ENCODE measurements at regions not wholly inside any gene's neighbourhood (a gene's known extent, or its start where the extent isn't known, plus 50 kb on each side); places are given as distances from the start of the nearest gene placed in this dataset.

GRCh38 chr3:59631482-59631881, 581.7 kb upstream of the CFAP20DC start:
- TF ChIP-seq CTCF (conservative IDR thresholded peaks at IDR 0.05) = no peak
- no peak overlapping the region for H3K4me3 Mint-ChIP-seq
- Histone ChIP-seq H3K4me1 (ENCODE audit: control insufficient read depth, insufficient read depth, low read length) (no peaks in the 10 kb centered on the region), H3K9ac (ENCODE audit: extremely low read depth, low read length, poor library complexity, severe bottlenecking) (no peak overlapping the region), H3K9me3 (ENCODE audit: control insufficient read depth, low read length) (no peaks in the 10 kb centered on the region), H3K27ac (ENCODE audit: low read depth, low read length) (no peak overlapping the region), H3K4me3 (ENCODE audit: low read length) (no peak overlapping the region), H3K36me3 (ENCODE audit: control insufficient read depth, insufficient read depth, low read length) (no peaks in the 10 kb centered on the region), H3K27me3 (ENCODE audit: control insufficient read depth, insufficient read depth, low read length, poor library complexity, severe bottlenecking) (no peaks in the 10 kb centered on the region)
- WGBS, 2 experiments (ENCODE audit: insufficient coverage in 1 of 2, insufficient read length in 1 of 2) = 80 to 90% methylated on average over 1 to 2 of the region's 2 CpGs
- no peak for DNase-seq
- H3K9me3 Mint-ChIP-seq = peaks cover 8% of the 10 kb centered on the region
- no peaks in the 10 kb centered on the region for H3K36me3 Mint-ChIP-seq (ENCODE audit: low read depth)
- no peak overlapping the region for H3K27ac Mint-ChIP-seq
- no peaks in the 10 kb centered on the region for H3K27me3 Mint-ChIP-seq (ENCODE audit: insufficient read depth)
- H3K4me1 Mint-ChIP-seq = peaks cover 4% of the 10 kb centered on the region

GRCh38 chr3:59621037-59621436, 571.2 kb upstream of the CFAP20DC start:
- WGBS, 2 experiments (ENCODE audit: insufficient coverage in 1 of 2, insufficient read length in 1 of 2) = 91 to 95% methylated on average over 3 of the region's 3 CpGs
- Mint-ChIP-seq H3K27ac (no peak overlapping the region), H3K9me3 (peaks cover 3% of the 10 kb centered on the region), H3K4me3 (no peak overlapping the region), H3K4me1 (peaks cover 9% of the 10 kb centered on the region), H3K36me3 (ENCODE audit: low read depth) (no peaks in the 10 kb centered on the region), H3K27me3 (ENCODE audit: insufficient read depth) (no peaks in the 10 kb centered on the region)
- no peak overlapping the region for H3K9ac ChIP-seq (ENCODE audit: extremely low read depth, low read length, poor library complexity, severe bottlenecking)
- H3K27me3 ChIP-seq (ENCODE audit: control insufficient read depth, insufficient read depth, low read length, poor library complexity, severe bottlenecking) = no peaks in the 10 kb centered on the region
- H3K4me3 ChIP-seq (ENCODE audit: low read length) = no peak overlapping the region
- no peaks in the 10 kb centered on the region for H3K36me3 ChIP-seq (ENCODE audit: control insufficient read depth, insufficient read depth, low read length)
- DNase-seq = no peak
- no peaks in the 10 kb centered on the region for H3K9me3 ChIP-seq (ENCODE audit: control insufficient read depth, low read length)
- no peaks in the 10 kb centered on the region for H3K4me1 ChIP-seq (ENCODE audit: control insufficient read depth, insufficient read depth, low read length)
- no peak overlapping the region for H3K27ac ChIP-seq (ENCODE audit: low read depth, low read length)
- no peak for TF ChIP-seq CTCF (conservative IDR thresholded peaks at IDR 0.05)

- peaks cover 9% of the 10 kb centered on the region for H3K4me1 Mint-ChIP-seq
- WGBS, 2 experiments (ENCODE audit: insufficient coverage in 1 of 2, insufficient read length in 1 of 2) = 89 to 93% methylated on average over 2 to 4 of the region's 4 CpGs
Observed at GRCh38 chr3:59620325-59620724, 570.5 kb upstream of the CFAP20DC start.

More at GRCh38 chr3:59620325-59620724, 570.5 kb upstream of the CFAP20DC start:
- Histone ChIP-seq H3K9me3 (ENCODE audit: control insufficient read depth, low read length) (no peaks in the 10 kb centered on the region), H3K27me3 (ENCODE audit: control insufficient read depth, insufficient read depth, low read length, poor library complexity, severe bottlenecking) (no peaks in the 10 kb centered on the region), H3K27ac (ENCODE audit: low read depth, low read length) (no peak overlapping the region), H3K4me3 (ENCODE audit: low read length) (no peak overlapping the region), H3K4me1 (ENCODE audit: control insufficient read depth, insufficient read depth, low read length) (no peaks in the 10 kb centered on the region), H3K36me3 (ENCODE audit: control insufficient read depth, insufficient read depth, low read length) (no peaks in the 10 kb centered on the region), H3K9ac (ENCODE audit: extremely low read depth, low read length, poor library complexity, severe bottlenecking) (no peak overlapping the region)
- Mint-ChIP-seq H3K9me3 (peaks cover 4% of the 10 kb centered on the region), H3K27me3 (ENCODE audit: insufficient read depth) (no peaks in the 10 kb centered on the region), H3K36me3 (ENCODE audit: low read depth) (no peaks in the 10 kb centered on the region), H3K27ac (no peak overlapping the region), H3K4me3 (no peak overlapping the region)
- DNase-seq = no peak
- no peak for TF ChIP-seq CTCF (conservative IDR thresholded peaks at IDR 0.05)

Measured in endodermal cell (in vitro differentiated cells).